ENCODE measurements at regions not wholly inside any gene's neighbourhood (a gene's known extent, or its start where the extent isn't known, plus 50 kb on each side); places are given as distances from the start of the nearest gene placed in this dataset.

- no peak for TF ChIP-seq CTCF (IDR thresholded peaks at IDR 0.05)
- TF ChIP-seq EZH2 (IDR thresholded peaks at IDR 0.05), result no peak
- no peak for TF ChIP-seq EZH2phosphoT487 (IDR thresholded peaks at IDR 0.05)
- Histone ChIP-seq H3K36me3 (no peaks in the 10 kb centered on the region), H3K9ac (no peak overlapping the region), H3F3A (ENCODE audit: low read depth) (no peaks in the 10 kb centered on the region), H4K20me1 (ENCODE audit: low read depth) (no peaks in the 10 kb centered on the region), H3K79me2 (ENCODE audit: low read depth) (no peaks in the 10 kb centered on the region), H3K27ac (no peak overlapping the region), H3K4me2 (no peak overlapping the region), H3K4me3 (no peak overlapping the region), H3K27me3 (no peaks in the 10 kb centered on the region), H3K9me3 (ENCODE audit: low read depth) (no peaks in the 10 kb centered on the region), H3K4me1 (peaks cover 19% of the 10 kb centered on the region), H2AFZ (replicated peaks) (no peak overlapping the region)
- Mint-ChIP-seq H3K27ac (no peak overlapping the region), H3K4me1 (peaks cover 33% of the 10 kb centered on the region), H3K9me3 (no peaks in the 10 kb centered on the region), H3K36me3 (no peaks in the 10 kb centered on the region), H3K4me3 (no peak overlapping the region), H3K27me3 (ENCODE audit: insufficient read depth, low read depth) (peaks cover 2% of the 10 kb centered on the region)
- DNase-seq (ENCODE audit: low spot score), result no peak
These were observed 147.2 kb downstream of the DACT1 start for GRCh38 chr14:58784931-58785330.

GRCh38 chr14:58785701-58786100 lies 147.9 kb downstream of the DACT1 start:
- H3K36me3 ChIP-seq, result no peaks in the 10 kb centered on the region
- no peaks in the 10 kb centered on the region for H3K9me3 Mint-ChIP-seq
- peaks cover 19% of the 10 kb centered on the region for H3K4me1 ChIP-seq
- peak overlapping the region; percentile 8 for H3K4me2 ChIP-seq
- H3K27me3 Mint-ChIP-seq (ENCODE audit: insufficient read depth, low read depth), result peaks cover 2% of the 10 kb centered on the region
- no peak for TF ChIP-seq CTCF (IDR thresholded peaks at IDR 0.05)
- no peak for TF ChIP-seq EZH2 (IDR thresholded peaks at IDR 0.05)
- TF ChIP-seq EZH2phosphoT487 (IDR thresholded peaks at IDR 0.05), result no peak
- H3F3A ChIP-seq (ENCODE audit: low read depth), result no peaks in the 10 kb centered on the region
- peaks cover 38% of the 10 kb centered on the region for H3K4me1 Mint-ChIP-seq
- no peak overlapping the region for H2AFZ ChIP-seq (replicated peaks)
- H4K20me1 ChIP-seq (ENCODE audit: low read depth), result no peaks in the 10 kb centered on the region
- H3K36me3 Mint-ChIP-seq, result no peaks in the 10 kb centered on the region
- H3K4me3 ChIP-seq, result no peak overlapping the region
- no peaks in the 10 kb centered on the region for H3K9me3 ChIP-seq (ENCODE audit: low read depth)
- H3K79me2 ChIP-seq (ENCODE audit: low read depth), result no peaks in the 10 kb centered on the region
- no peak overlapping the region for H3K27ac ChIP-seq
- DNase-seq (ENCODE audit: low spot score), result no peak
- no peak overlapping the region for H3K9ac ChIP-seq
- H3K4me3 Mint-ChIP-seq, result no peak overlapping the region
- H3K27me3 ChIP-seq, result no peaks in the 10 kb centered on the region
- no peak overlapping the region for H3K27ac Mint-ChIP-seq

GRCh38 chr14:58787592-58787991 lies 149.8 kb downstream of the DACT1 start:
- Mint-ChIP-seq H3K27me3 (ENCODE audit: insufficient read depth, low read depth) (peaks cover 2% of the 10 kb centered on the region), H3K36me3 (no peaks in the 10 kb centered on the region), H3K9me3 (no peaks in the 10 kb centered on the region), H3K4me3 (no peak overlapping the region), H3K27ac (no peak overlapping the region), H3K4me1 (peaks cover 45% of the 10 kb centered on the region)
- no peak overlapping the region for H3K4me3 ChIP-seq
- TF ChIP-seq EZH2 (IDR thresholded peaks at IDR 0.05) (no peak), EZH2phosphoT487 (IDR thresholded peaks at IDR 0.05) (no peak), CTCF (IDR thresholded peaks at IDR 0.05) (no peak)
- no peak overlapping the region for H3K4me2 ChIP-seq
- H4K20me1 ChIP-seq (ENCODE audit: low read depth), result no peaks in the 10 kb centered on the region
- H2AFZ ChIP-seq (replicated peaks), result no peak overlapping the region
- H3K9ac ChIP-seq, result no peak overlapping the region
- H3K36me3 ChIP-seq, result no peaks in the 10 kb centered on the region
- no peak for DNase-seq (ENCODE audit: low spot score)
- no peak overlapping the region for H3K27ac ChIP-seq
- H3K79me2 ChIP-seq (ENCODE audit: low read depth), result no peaks in the 10 kb centered on the region
- H3K27me3 ChIP-seq, result no peaks in the 10 kb centered on the region
- peaks cover 19% of the 10 kb centered on the region for H3K4me1 ChIP-seq
- H3K9me3 ChIP-seq (ENCODE audit: low read depth), result no peaks in the 10 kb centered on the region
- no peaks in the 10 kb centered on the region for H3F3A ChIP-seq (ENCODE audit: low read depth)

All from neural progenitor cell (in vitro differentiated cells).